Astrocyte (in vitro differentiated cells and primary cell): ENCODE measurements at regions not wholly inside any gene's neighbourhood (a gene's known extent, or its start where the extent isn't known, plus 50 kb on each side); places are given as distances from the start of the nearest gene placed in this dataset.

Experiments used
- DNase-seq: peaks from one replicate; pipeline ENCODE4 v3.0.0-alpha.2; 2010; ENCODE audit warnings: low read depth
- FAIRE-seq: peaks from 2 replicates; lab custom pipeline; 2011; peaks lifted over from hg19 to GRCh38; lab: Jason Lieb, UNC
- H2AFZ ChIP-seq: 2 replicates; pipeline ENCODE4 v1.6.0; 2012; ENCODE audit warnings: low read depth, low read length, inconsistent platforms
- H3K27ac ChIP-seq: 2 replicates; pipeline ENCODE4 v1.5.1; 2011; ENCODE audit warnings: low read depth, low read length, inconsistent platforms
- H3K27me3 ChIP-seq: 2 replicates; pipeline ENCODE4 v1.6.0; 2011; ENCODE audit warnings: low read length, inconsistent platforms; ENCODE audit not compliant: insufficient read depth
- H3K36me3 ChIP-seq: 2 replicates; pipeline ENCODE4 v1.5.1; 2011; ENCODE audit warnings: low read length, inconsistent platforms; ENCODE audit not compliant: insufficient read depth
- H3K4me1 ChIP-seq: 2 replicates; pipeline ENCODE4 v1.5.1; 2011; ENCODE audit warnings: low read length, inconsistent platforms; ENCODE audit not compliant: insufficient read depth
- H3K4me2 ChIP-seq: 2 replicates; pipeline ENCODE4 v1.6.0; 2012; ENCODE audit warnings: low read length, inconsistent platforms
- H3K4me3 ChIP-seq: 2 replicates; pipeline ENCODE4 v1.5.1; 2011; ENCODE audit warnings: low read depth, mild to moderate bottlenecking, low read length, inconsistent platforms; ENCODE audit not compliant: insufficient read depth
- H3K79me2 ChIP-seq: 2 replicates; pipeline ENCODE4 v1.6.0; 2012; ENCODE audit warnings: mild to moderate bottlenecking, low read length, inconsistent platforms; ENCODE audit not compliant: insufficient read depth
- H3K9ac ChIP-seq: 2 replicates; pipeline ENCODE4 v1.6.0; 2012; ENCODE audit warnings: mild to moderate bottlenecking, low read length, inconsistent platforms
- H3K9me3 ChIP-seq: 2 replicates; pipeline ENCODE4 v1.5.1; 2012; ENCODE audit warnings: low read depth, mild to moderate bottlenecking, low read length, inconsistent platforms; ENCODE audit not compliant: insufficient read depth
- H4K20me1 ChIP-seq: 2 replicates; pipeline ENCODE4 v1.6.0; 2012; ENCODE audit warnings: low read length, inconsistent platforms; ENCODE audit not compliant: insufficient read depth
- H3K27ac Mint-ChIP-seq: one replicate; pipeline ENCODE4 v1.8.0; 2021; ENCODE audit warnings: mild to moderate bottlenecking, mixed read lengths; ENCODE audit not compliant: unreplicated experiment
- H3K27me3 Mint-ChIP-seq: one replicate; pipeline ENCODE4 v1.8.0; 2021; ENCODE audit warnings: low read depth, mixed read lengths; ENCODE audit not compliant: unreplicated experiment
- H3K36me3 Mint-ChIP-seq: one replicate; pipeline ENCODE4 v1.8.0; 2021; ENCODE audit warnings: low read depth, mixed read lengths; ENCODE audit not compliant: unreplicated experiment
- H3K4me1 Mint-ChIP-seq: one replicate; pipeline ENCODE4 v1.8.0; 2021; ENCODE audit warnings: low read depth, mixed read lengths; ENCODE audit not compliant: unreplicated experiment
- H3K4me3 Mint-ChIP-seq: one replicate; pipeline ENCODE4 v1.8.0; 2021; ENCODE audit warnings: mild to moderate bottlenecking, moderate library complexity, mixed read lengths; ENCODE audit not compliant: unreplicated experiment
- H3K9me3 Mint-ChIP-seq: one replicate; pipeline ENCODE4 v1.8.0; 2021; ENCODE audit warnings: mild to moderate bottlenecking, mixed read lengths; ENCODE audit not compliant: unreplicated experiment
- EZH2 ChIP-seq: IDR thresholded peaks from 2 replicates; pipeline ENCODE4 v1.6.1; 2012; ENCODE audit warnings: mild to moderate bottlenecking, low read length, inconsistent platforms; ENCODE audit not compliant: insufficient read depth
- TF ChIP-seq, protein P1 (sequence below): IDR thresholded peaks from 2 replicates; pipeline ENCODE4 v1.5.1; 2011; ENCODE audit warnings: low read depth, mild to moderate bottlenecking, inconsistent platforms, low read length, moderate library complexity; ENCODE audit not compliant: insufficient read depth

- TF ChIP-seq, protein P1, sequence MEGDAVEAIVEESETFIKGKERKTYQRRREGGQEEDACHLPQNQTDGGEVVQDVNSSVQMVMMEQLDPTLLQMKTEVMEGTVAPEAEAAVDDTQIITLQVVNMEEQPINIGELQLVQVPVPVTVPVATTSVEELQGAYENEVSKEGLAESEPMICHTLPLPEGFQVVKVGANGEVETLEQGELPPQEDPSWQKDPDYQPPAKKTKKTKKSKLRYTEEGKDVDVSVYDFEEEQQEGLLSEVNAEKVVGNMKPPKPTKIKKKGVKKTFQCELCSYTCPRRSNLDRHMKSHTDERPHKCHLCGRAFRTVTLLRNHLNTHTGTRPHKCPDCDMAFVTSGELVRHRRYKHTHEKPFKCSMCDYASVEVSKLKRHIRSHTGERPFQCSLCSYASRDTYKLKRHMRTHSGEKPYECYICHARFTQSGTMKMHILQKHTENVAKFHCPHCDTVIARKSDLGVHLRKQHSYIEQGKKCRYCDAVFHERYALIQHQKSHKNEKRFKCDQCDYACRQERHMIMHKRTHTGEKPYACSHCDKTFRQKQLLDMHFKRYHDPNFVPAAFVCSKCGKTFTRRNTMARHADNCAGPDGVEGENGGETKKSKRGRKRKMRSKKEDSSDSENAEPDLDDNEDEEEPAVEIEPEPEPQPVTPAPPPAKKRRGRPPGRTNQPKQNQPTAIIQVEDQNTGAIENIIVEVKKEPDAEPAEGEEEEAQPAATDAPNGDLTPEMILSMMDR = no peak
- TF ChIP-seq EZH2 = no peak
- FAIRE-seq = no peak
- Histone ChIP-seq H3K4me2 (no peak overlapping the region), H3K4me3 (no peak overlapping the region), H3K4me1 (no peaks in the 10 kb centered on the region), H3K9me3 (no peaks in the 10 kb centered on the region), H4K20me1 (no peaks in the 10 kb centered on the region), H3K36me3 (no peaks in the 10 kb centered on the region), H2AFZ (no peak overlapping the region), H3K27me3 (no peaks in the 10 kb centered on the region), H3K79me2 (no peaks in the 10 kb centered on the region), H3K27ac (no peak overlapping the region), H3K9ac (no peak overlapping the region)
- Mint-ChIP-seq H3K9me3 (no peaks in the 10 kb centered on the region), H3K4me1 (no peaks in the 10 kb centered on the region), H3K27me3 (peaks cover 9% of the 10 kb centered on the region), H3K4me3 (no peak overlapping the region), H3K27ac (no peak overlapping the region), H3K36me3 (no peaks in the 10 kb centered on the region)
- DNase-seq = no peak
These were observed 163.9 kb upstream of the PRNP start for GRCh38 chr20:4522310-4522709.

- H3K27me3 Mint-ChIP-seq = peaks cover 9% of the 10 kb centered on the region
- no peaks in the 10 kb centered on the region for H4K20me1 ChIP-seq
- TF ChIP-seq, protein P1 = no peak
- no peak for TF ChIP-seq EZH2
- no peak overlapping the region for H3K9ac ChIP-seq
- H3K4me3 ChIP-seq = no peak overlapping the region
- H3K36me3 Mint-ChIP-seq = no peaks in the 10 kb centered on the region
- no peak overlapping the region for H3K27ac Mint-ChIP-seq
- DNase-seq = no peak
- H3K4me1 ChIP-seq = no peaks in the 10 kb centered on the region
- FAIRE-seq = no peak
- H3K4me3 Mint-ChIP-seq = no peak overlapping the region
- H3K4me2 ChIP-seq = no peak overlapping the region
- H3K36me3 ChIP-seq = no peaks in the 10 kb centered on the region
- no peak overlapping the region for H3K27ac ChIP-seq
- no peak overlapping the region for H2AFZ ChIP-seq
- H3K9me3 ChIP-seq = no peaks in the 10 kb centered on the region
- no peaks in the 10 kb centered on the region for H3K9me3 Mint-ChIP-seq
- no peaks in the 10 kb centered on the region for H3K79me2 ChIP-seq
- H3K27me3 ChIP-seq = no peaks in the 10 kb centered on the region
- H3K4me1 Mint-ChIP-seq = no peaks in the 10 kb centered on the region
These were observed 164.9 kb upstream of the PRNP start for GRCh38 chr20:4521170-4521968.

- Histone ChIP-seq H4K20me1 (no peaks in the 10 kb centered on the region), H3K4me1 (no peaks in the 10 kb centered on the region), H3K79me2 (no peaks in the 10 kb centered on the region), H3K4me2 (no peak overlapping the region), H3K9me3 (no peaks in the 10 kb centered on the region), H3K9ac (no peak overlapping the region), H3K4me3 (no peak overlapping the region), H2AFZ (no peak overlapping the region), H3K27me3 (no peaks in the 10 kb centered on the region), H3K27ac (no peak overlapping the region), H3K36me3 (no peaks in the 10 kb centered on the region)
- TF ChIP-seq, protein P1 = peak; percentile 15
- no peak for TF ChIP-seq EZH2
- Mint-ChIP-seq H3K4me3 (no peak overlapping the region), H3K4me1 (no peaks in the 10 kb centered on the region), H3K36me3 (no peaks in the 10 kb centered on the region), H3K27ac (no peak overlapping the region), H3K27me3 (peaks cover 9% of the 10 kb centered on the region), H3K9me3 (no peaks in the 10 kb centered on the region)
- DNase-seq (no peak), FAIRE-seq (no peak)
These were observed 166.7 kb upstream of the PRNP start for GRCh38 chr20:4519534-4519933.
